GM21825 (cell line): ENCODE measurements at regions not wholly inside any gene's neighbourhood (a gene's known extent, or its start where the extent isn't known, plus 50 kb on each side); places are given as distances from the start of the nearest gene placed in this dataset.
"Not testable (repeated sequence)": the region's sequence is repeated elsewhere in the genome, so short reads cannot be mapped to it uniquely, and the experiment has no call there.

Experiments
- ATAC-seq: cut with Tn5 transposase; IDR thresholded peaks from one replicate; pipeline ENCODE4 v1.9.1; 2021; ENCODE audit warnings: mild to moderate bottlenecking, moderate library complexity; ENCODE audit not compliant: unreplicated experiment

DNA sequence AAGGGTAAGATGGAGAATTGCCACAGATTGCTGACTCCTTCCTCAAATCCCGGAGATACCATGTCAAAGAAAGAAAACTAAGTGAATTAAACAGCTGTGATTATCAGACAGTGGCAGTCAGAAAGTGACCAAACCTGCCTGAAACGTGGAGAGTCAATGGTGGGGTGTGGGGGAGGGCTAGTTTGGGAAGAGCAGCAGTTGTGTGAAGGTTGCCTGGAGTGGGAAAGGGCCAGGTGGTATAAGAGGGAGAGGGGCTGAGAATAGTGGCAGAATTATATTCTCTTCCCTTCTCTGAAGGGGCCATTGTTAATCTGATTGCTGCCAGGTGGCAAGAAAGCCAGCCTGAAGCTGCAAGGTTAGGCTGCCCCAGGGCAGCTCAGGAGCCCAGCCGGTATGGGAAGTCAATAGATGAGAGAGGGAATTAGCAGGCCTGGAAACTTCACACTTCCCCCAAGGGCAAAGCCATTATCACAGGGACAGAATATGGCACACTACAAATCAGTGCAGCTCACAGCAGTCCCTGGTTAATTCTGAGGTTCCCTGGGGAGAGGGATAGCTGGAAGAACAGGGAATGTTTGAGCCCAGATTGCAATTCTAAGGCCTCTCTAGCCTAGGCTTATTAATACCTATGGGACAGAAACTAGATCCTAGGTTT lies 83.9 kb upstream of the ITGB1 start:
- ATAC-seq, result no peak

DNA sequence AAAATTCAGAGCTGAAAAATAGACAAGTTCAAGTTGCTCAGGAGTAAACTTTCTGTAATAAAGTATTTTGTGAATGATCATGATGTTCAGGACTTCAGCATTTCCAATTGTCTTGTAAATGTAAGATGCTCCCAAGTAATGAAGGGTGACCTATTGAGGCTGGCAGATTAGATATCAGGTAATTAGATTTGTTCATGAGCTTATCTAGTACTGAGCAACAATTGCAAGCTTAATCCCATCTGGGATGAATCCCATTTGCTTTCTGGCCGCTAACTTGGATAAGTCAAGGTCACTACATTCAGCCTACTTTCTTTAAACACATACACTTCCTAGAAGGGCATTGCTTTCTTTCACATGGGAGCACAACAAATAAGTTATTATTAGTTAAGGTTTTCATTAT lies 82.4 kb upstream of the ITGB1 start:
- ATAC-seq, result no peak

DNA sequence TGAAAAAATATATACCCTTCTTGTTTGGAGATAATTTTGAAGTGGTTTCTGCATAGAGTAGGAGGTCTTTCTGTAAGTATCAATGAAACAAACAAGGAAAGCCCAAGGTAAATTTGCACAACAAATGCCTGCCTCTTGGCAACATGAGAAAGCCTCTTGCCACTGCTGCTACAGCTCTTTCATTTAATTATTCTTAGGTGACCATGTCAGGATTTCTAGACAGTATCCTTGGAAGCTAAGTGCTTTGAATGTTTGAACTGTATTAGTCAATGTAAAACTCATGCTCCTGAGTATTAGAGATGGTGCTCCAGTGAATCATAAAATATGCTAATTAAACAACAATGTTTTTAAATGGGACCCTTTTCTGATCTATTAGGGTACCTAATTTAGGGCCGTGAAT lies 81.2 kb upstream of the ITGB1 start:
- no peak for ATAC-seq

DNA sequence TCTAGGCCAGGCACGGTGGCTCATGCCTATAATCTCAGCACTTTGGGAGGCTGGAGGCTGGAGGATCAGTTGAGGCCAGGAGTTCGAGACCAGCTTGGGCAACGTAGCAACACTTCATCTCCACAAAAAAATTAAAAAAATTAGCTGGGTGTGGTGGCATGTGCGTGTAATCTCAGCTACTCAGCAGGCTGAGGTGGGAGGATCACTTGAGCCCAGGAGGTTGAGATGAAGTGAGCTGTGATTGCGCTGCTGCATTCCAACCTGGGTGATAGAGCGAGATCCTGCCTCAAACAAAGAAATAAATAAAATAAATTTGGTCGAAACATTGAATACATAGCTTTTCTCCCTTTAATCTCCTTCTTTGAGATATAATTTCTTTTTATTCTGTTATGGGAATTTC lies 80.6 kb upstream of the ITGB1 start:
- no peak for ATAC-seq

DNA sequence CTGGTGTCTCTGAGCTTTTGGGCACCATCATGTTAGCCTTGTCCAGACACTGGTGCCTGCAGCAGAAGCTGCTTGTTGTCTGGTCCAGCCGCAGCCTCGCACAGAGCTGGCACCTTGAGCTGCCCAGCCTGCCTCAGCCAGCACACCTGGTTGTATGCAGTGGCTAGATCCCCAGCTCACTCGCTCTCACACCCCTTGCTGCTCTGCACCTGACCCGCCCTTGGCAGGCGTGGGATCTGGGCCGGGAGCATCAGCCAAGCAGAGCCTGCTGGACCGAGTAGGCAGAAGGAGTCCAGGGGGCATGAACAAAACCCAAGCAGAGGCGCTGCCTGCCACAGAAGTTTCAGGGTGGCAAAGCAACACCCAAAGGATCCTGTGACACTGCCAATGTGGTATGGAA lies 79.7 kb upstream of the ITGB1 start:
- ATAC-seq, result no peak

DNA sequence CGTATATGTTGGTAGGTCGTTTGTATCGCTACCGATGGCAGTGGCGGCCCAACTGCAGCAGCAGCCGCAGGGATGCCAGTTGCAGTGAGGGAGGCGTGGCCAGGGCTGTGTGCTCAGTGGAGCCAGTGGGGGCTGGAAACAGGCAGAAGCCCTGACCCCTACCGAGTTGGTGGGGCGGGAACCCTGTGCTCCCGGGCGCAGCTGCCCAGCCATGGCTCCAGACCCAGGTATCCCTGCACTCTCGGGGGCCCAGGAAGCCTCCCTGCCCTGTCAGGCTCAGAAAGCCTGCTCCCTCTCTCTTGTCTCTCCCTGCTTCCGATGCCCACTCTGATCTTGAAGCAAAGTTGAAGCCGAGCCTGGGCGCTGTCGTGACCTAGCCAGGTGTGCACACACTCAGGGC lies 78.6 kb upstream of the ITGB1 start:
- ATAC-seq, result no peak

DNA sequence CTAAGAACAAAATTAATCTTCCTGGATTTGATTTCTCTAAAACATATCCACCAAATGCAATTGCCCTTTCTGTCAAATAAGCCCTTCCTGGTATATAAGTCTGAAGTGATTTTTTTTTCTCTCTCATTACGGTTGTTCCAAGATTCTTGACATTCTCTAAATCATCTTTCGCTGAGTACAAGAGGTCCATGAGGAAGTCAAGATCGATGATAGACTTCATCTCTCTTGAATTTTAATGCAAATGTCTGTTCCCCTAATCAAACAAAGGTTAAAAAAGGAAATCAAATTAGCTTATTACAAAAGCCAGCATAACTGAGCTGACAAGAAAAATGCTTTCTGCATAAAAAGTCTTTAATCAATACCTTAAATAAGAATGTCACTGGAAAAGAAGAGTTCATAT lies 77.4 kb upstream of the ITGB1 start:
- no peak for ATAC-seq

DNA sequence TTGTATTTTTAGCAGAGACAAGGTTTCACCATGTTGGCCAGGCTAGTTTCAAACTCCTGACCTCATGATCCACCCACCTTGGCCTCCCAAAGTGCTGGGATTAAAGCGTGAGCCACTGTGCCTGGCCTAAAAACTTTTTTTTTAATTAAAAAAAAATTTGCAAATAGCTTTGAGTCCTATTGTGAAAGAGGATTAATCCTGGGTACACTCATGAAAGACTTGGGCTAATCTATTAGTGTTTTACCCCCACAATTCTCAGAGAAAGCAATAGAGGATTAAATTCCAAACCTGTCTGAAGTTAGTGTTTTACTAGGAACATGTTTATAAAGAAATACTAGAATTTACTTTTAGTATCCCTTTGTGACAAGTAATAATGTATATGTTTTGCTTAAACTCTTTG lies 76.9 kb upstream of the ITGB1 start:
- no peak for ATAC-seq

DNA sequence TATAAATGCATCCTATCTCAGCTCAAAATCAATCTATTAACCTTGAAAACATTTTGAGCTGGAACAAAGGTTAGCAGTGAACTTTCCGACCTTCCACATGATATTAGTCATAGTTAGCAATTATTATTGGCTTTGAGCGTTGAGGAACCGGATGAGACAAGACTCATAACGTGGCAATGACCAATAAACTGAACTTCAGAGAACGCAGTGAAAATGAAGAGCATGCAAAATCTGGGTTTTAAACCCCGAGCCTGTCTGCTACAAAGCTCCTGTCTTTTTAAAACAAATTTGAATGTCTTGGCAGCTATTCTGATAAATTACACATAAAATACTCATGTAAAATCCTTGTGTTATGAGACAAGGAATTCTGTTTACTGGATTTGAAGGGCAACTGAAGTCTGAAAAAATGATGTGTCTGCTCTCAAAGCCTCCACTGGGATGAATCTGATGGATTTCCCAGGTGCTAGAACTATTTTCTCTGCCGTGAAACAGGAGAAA lies 74.7 kb upstream of the ITGB1 start:
- no peak for ATAC-seq

DNA sequence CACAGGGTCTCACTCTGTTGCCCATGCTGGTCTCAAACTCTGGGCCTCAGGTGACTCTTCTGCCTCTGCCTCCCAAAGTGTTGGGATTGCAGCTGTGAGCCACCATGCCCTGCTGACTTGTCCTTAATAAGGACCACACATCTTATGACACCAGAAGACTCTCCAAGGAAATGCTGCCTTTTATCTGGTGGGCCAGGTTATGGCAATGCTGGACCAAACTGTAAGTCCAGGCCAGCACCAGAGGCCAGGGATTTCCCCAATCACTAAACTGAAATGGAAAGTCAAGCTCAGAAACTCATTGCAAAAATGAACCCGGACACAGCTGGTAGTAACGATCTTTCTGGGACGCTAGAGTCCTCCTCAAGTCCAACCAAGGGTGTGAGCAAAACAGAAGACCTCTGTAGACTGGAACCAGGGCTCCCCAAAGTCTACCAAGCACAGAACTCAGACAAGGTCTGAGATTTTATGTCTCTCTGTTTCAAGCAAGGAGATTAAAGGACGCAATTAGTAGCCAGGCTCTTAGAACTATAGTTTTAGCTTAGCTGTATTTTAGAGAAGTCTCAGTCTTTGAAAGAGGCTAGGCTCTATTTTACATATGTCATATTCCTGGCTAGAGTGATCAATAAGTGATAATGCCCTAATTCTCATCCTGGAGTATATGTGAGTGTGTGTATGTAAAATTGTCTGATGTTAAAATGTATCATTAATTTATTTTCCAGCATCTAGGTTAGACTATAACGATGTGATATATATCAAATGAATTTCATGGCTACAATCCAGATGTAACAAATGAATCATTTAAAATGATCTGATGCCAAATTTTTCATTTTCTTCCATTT lies 74.0 kb upstream of the ITGB1 start:
- ATAC-seq, result no peak

DNA sequence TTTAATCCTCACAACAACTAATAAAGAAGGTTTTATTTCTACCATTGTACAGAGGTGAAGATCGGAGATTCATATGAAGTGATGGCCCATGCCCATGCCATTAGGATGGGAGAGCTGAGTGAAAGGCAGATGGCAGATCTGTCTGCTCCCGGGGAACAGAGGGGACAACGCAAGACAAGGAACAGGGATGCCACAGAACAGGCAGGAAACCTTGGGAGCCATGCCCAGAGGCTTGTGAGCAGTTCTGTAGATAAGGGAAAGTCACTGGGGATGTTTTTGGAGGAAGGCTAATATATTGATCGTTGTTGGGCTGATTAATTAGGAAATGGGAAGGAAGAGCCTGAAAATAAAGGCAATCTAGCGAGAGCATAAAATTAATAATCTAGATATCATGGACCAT lies 73.1 kb upstream of the ITGB1 start:
- ATAC-seq, result no peak

DNA sequence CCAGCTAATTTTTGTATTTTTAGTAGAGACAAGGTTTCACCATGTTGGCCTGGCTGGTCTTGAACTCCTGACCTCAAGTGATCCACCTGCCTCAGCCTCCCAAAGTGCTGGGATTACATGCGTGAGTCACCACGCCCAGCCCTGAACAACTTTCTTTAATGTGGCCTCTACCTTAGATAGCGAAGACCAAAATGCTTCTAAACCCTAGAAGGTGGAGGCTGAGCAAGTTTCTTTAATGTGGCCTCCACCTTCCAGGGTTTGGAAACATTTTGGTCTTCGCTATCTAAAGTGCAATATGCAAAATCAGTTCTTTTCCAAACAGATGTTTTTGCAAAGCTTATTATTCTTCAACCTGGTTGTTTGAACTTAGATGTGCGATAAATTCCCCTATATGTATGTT lies 70.5 kb upstream of the ITGB1 start:
- not testable (repeated sequence) for ATAC-seq

DNA sequence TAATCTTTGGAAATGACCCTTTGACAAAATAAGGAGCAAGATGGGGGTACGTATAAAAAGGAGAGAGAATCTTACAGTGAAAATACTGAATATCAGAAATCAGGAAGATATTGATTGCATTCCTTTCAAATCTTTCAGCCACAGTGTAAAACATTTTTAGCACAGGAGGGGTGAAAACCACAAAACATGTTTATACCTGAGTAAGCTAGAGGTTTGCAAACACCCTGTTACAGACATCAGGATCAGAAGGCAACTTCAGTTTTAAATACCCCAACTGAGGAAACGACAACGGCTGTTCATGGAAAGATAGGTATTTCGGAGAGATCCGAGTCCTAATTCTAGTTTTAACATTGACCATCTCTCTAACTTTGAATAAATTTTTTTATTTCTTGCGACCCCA lies 69.1 kb upstream of the ITGB1 start:
- ATAC-seq, result no peak

DNA sequence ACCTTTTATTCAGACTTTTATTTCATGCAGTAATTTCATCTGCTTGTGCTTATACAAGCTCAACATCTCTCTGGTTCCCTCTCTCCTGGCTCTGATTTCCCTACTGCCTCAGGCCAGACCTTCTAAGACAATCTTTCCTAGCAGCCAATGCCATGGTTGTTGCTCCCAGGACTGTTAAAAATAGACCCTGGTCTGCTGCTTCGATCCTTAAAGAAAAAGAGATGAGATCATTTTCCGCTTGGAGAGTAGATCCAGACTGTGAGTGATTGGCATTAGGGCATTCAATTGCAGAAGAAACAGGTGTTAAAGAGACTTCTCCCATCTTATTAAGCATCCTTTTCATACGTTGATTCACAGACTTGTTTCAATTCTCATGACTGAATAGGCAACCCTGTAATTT lies 68.4 kb upstream of the ITGB1 start:
- ATAC-seq, result no peak

DNA sequence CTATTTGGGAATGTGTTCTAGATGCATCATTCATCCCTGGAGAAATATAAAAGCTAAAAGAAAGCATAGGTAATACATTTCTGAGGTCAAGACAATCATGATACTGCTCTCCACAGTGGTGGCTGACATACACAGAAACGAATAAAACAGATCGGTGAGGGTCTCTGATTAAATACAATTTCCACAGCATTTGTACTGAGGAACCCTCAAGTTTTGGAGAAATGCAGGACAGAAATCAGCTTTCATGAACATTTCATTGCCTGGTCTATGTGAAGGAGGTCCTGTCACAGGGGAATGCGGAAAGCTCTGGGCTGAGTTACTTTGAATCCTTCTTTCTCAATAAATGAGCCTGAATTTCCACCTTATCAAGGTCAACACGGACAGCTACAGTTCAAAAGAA lies 67.9 kb upstream of the ITGB1 start:
- ATAC-seq, result no peak

DNA sequence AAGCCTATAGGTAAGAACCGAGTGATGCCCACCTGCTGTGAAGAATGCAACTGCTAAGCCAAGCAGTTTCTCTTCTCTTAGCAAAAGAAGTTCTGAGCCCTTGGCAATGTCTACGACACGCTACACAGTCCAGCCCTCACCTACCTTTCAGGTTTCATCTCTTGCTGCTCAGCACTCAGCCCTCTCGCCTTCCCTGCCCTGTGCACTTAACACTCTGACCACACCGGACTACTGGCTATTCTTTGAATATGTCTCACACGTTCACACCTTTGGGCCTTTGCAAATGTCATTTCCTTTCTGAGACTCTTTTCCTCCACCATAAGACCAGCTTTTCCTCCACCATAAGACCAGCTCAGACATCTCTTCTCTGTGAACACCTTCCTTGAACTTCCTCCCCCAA lies 67.0 kb upstream of the ITGB1 start:
- no peak for ATAC-seq

DNA sequence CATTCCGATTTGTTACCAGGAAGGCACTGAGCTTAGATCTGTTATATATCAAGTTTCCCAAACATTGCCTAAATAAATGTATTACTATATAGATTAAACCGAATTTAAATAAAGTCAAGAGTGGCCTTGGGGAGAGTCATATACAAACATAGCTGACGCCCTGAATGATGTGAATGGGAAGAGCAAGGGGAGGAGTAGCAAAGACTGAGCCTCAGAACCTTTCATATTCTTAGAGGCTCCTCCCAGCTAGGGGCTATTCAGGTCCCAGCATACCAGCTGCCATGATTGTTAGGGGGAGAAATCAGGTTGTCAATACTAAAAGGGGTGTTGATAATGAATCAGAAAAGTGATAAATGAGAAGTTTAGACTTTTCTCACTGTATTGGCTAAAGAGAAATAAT lies 64.7 kb upstream of the ITGB1 start:
- no peak for ATAC-seq

DNA sequence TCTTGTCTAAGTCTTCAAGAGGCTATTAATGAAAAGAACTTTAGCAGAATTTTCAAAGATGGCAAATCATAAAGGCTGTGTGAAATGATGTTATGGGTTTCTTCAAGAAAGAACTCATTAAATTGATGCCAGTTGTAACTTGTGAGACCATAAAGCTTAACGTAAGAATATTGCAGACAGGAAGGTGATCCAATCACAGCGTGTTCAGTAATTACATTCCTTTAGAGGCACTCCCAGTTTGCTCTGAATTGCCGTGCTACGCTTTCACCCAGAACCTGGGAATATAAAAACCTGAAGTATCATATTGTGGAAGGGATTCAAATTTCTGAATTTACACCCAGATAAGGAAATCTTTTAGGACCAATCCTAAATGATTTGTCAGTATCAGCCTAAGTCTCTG lies 64.1 kb upstream of the ITGB1 start:
- no peak for ATAC-seq

DNA sequence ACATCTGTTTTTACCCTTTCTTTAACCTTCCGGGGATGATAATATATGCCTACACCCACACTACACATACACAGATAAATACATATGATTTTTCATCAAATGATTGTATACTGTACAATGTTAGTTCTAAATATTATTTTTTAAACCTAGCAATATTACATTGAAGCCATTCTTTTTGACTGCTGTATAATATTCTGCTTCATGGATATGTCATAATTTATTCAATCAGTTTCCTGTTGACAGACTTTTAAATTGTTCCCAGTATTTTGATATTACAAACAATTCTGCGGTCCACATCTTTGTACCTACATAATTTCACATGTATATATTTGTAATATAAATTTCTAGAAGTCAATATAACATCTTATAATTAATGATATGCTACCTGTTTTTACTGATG lies 59.0 kb upstream of the ITGB1 start:
- ATAC-seq, result no peak

DNA sequence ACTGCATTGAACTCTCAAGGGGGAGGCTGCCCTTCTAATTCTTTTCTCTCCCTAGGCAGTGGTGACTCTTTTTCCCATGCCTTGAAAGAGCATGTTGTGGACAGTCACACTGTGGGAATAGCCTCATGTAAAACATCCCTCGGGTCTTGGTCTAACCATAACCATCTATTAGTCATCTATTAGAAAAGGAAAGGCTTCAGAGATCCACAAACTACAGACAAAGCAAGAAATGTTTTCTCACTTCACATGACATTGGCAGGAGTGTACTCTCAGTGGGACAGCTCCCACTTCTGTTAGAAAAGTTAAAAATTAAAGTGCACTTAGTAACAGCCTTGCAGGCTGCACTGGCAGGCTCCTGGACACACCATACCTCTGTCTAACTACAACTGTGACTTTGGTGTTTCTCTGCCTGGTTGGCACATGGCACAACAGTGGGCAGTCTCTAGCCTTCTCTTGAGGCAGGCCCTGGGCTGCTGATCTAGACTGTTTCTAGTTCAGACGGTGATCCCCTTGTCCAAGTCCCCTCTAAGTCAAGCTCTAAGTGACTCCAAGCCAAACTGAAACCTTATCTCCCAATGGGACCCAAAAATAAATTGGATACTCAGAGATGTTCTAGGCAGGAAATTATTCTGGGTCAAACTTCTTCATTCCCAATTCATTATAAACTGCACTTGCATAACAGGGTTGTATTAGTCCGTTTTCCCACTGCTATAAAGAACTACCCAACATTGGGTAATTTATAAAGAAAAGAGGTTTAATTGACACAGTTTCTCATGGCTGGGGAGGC lies 57.9 kb upstream of the ITGB1 start:
- ATAC-seq, result peak; percentile 64

DNA sequence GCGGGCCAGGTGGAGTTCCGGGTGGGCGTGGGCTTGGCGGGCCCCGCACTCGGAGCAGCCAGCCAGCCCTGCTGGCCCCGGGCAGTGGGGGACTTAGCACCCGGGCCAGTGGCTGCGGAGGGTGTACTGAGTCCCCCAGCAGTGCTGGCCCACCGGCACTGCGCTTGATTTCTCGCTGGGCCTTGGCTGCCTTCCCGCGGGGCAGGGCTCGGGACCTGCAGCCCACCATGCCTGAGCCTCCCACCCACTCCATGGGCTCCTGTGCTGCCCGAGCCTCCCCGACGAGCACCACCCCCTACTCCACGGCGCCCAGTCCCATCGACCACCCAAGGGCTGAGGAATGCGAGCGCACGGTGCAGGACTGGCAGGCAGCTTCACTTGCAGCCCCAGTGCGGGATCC lies 55.3 kb upstream of the ITGB1 start:
- not testable (repeated sequence) for ATAC-seq

DNA sequence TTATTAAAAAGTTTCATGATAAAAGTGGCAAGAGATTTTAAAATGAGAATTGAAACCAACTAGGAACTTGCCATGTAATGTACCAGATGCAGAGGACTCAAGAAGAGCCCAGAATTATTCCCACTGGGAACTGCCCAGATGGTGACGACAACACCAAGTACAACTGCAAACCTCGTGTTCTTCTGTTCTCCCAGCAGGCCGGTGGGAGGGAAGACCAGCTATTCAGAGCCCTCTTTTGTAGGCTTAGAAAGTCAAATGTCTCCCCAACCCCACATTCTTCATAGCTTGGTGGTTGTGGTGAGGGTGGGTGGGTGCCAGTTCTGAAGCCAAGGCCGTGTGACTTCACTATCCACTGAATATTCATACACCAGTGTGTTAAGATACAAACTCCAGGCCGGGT lies 54.3 kb upstream of the ITGB1 start:
- ATAC-seq, result no peak
